HCT116 (cell line): ENCODE measurements at regions not wholly inside any gene's neighbourhood (a gene's known extent, or its start where the extent isn't known, plus 50 kb on each side); places are given as distances from the start of the nearest gene placed in this dataset.

Source experiments
- ATAC-seq: fragments of 200-7000 bp; cut with Tn5 transposase; 2 replicates; pipeline ENCODE4 v1.9.1; 2020; ENCODE audit warnings: mild to moderate bottlenecking, moderate library complexity
- BruUV-seq: library from RNA; stranded (reverse); fragments of 400-500 nt; replicated peaks from 2 replicates; lab custom pipeline; 2021; lab: Mats Ljungman, UMichigan
- CTCF ChIA-PET: fragments of 300-600 bp; sonication (Branson Sonifier 250); formaldehyde crosslinking; loops from one replicate; lab custom pipeline; 2021; ENCODE audit warnings: antibody characterized with exemption; lab: Charles Lee
- POLR2A ChIA-PET: fragments of 300-600, 350-600 bp; sonication (Branson Sonifier 250); formaldehyde crosslinking; loops from one replicate; lab custom pipeline; 2021; ENCODE audit warnings: antibody characterized with exemption; lab: Charles Lee
- RAD21 ChIA-PET, 2 experiments: fragments of 300-600 bp; sonication (Branson Sonifier 250); formaldehyde crosslinking; loops; one replicate each; lab custom pipeline; 2023; ENCODE audit warnings: low total read pairs in 2 of 2; ENCODE audit not compliant: uncharacterized antibody in 2 of 2, unreplicated experiment in 2 of 2, low non-redundant PET in 1 of 2; lab: Charles Lee
- DNase-seq: peaks from one replicate; pipeline ENCODE4 v3.0.0-alpha.2; 2010; ENCODE audit warnings: low read depth, low spot score
- H2AFZ ChIP-seq: fragments of 200-600 bp; shearing (Covaris generic), sonication (generic); 2 replicates; pipeline ENCODE4 v1.6.1; 2017; ENCODE audit warnings: low read depth, mixed run types, mixed read lengths, antibody characterized with exemption, low read length; ENCODE audit not compliant: poor library complexity, severe bottlenecking
- H3K27ac ChIP-seq: 2 replicates; pipeline ENCODE4 v1.5.1; 2012; ENCODE audit warnings: low read depth, low read length
- H3K27me3 ChIP-seq: fragments of 200-600 bp; sonication (generic); 2 replicates; pipeline ENCODE4 v1.6.1; 2016; ENCODE audit warnings: mixed run types, low read length, mixed read lengths; ENCODE audit not compliant: insufficient read depth
- H3K36me3 ChIP-seq, 2 experiments: fragments of 200-500 bp in 1 of 2; fragments of 200-600 bp in 1 of 2; sonication (Bioruptor generic) in 1 of 2; sonication (generic) in 1 of 2; 2 replicates each; pipeline versions ENCODE4 v1.5.1 to v1.6.1; 2014 to 2016; ENCODE audit warnings: low read length in 2 of 2, inconsistent platforms in 1 of 2, mixed read lengths in 1 of 2, mixed run types in 1 of 2; ENCODE audit not compliant: insufficient read depth in 2 of 2, control insufficient read depth in 1 of 2
- H3K4me1 ChIP-seq, 2 experiments: fragments of 200-600 bp in 1 of 2; sonication (generic) in 1 of 2; 2 replicates each; pipeline versions ENCODE4 v1.5.1 to v1.6.1; 2012 to 2017; ENCODE audit warnings: low read length in 2 of 2, inconsistent platforms in 1 of 2, mild to moderate bottlenecking in 1 of 2, mixed read lengths in 1 of 2, mixed run types in 1 of 2, moderate library complexity in 1 of 2; ENCODE audit not compliant: insufficient read depth in 2 of 2, control insufficient read depth in 1 of 2
- H3K4me2 ChIP-seq: fragments of 200-600 bp; sonication (generic); 2 replicates; pipeline ENCODE4 v1.6.1; 2017; ENCODE audit warnings: mixed run types, low read length, mixed read lengths
- H3K4me3 ChIP-seq, 2 experiments: fragments of 200-600 bp in 1 of 2; sonication (generic) in 1 of 2; replicated peaks in 1 of 2; 2 replicates each; pipeline ENCODE4 v1.5.1; 2011 to 2016; ENCODE audit warnings: low read length in 2 of 2, control low read depth in 1 of 2, low read depth in 1 of 2, mild to moderate bottlenecking in 1 of 2, mixed read lengths in 1 of 2, mixed run types in 1 of 2
- H3K79me2 ChIP-seq: fragments of 200-600 bp; sonication (generic); 2 replicates; pipeline ENCODE4 v1.6.1; 2017; ENCODE audit warnings: mild to moderate bottlenecking, mixed run types, low read length, moderate library complexity, mixed read lengths; ENCODE audit not compliant: insufficient read depth
- H3K9ac ChIP-seq: fragments of 200-600 bp; sonication (generic); 2 replicates; pipeline ENCODE4 v1.6.1; 2016; ENCODE audit warnings: low read length, mixed read lengths
- H3K9me2 ChIP-seq: fragments of 200-600 bp; sonication (generic), shearing (Covaris generic); 2 replicates; pipeline ENCODE4 v1.6.1; 2017; ENCODE audit warnings: mixed run types, mild to moderate bottlenecking, moderate library complexity; ENCODE audit not compliant: insufficient read depth
- H3K9me3 ChIP-seq, 2 experiments: fragments of 200-500 bp in 1 of 2; fragments of 200-600 bp in 1 of 2; sonication (Bioruptor generic) in 1 of 2; sonication (generic) in 1 of 2; 2 replicates each; pipeline ENCODE4 v1.6.1; 2014 to 2017; ENCODE audit warnings: low read length in 2 of 2, mixed read lengths in 2 of 2, inconsistent platforms in 1 of 2, low read depth in 1 of 2, mild to moderate bottlenecking in 1 of 2, mixed run types in 1 of 2, moderate library complexity in 1 of 2; ENCODE audit not compliant: control insufficient read depth in 1 of 2, insufficient read depth in 1 of 2
- H4K20me1 ChIP-seq: fragments of 200-600 bp; sonication (generic), shearing (Covaris generic); 2 replicates; pipeline ENCODE4 v1.6.1; 2017; ENCODE audit warnings: mixed run types, mild to moderate bottlenecking, moderate library complexity; ENCODE audit not compliant: insufficient read depth
- CBX3 ChIP-seq: IDR thresholded peaks from 2 replicates; pipeline ENCODE4 v1.6.1; 2012; ENCODE audit warnings: low read depth
- ELF1 ChIP-seq: IDR thresholded peaks from 2 replicates; pipeline ENCODE4 v1.6.1; 2012; ENCODE audit warnings: low read depth, borderline replicate concordance
- EZH2phosphoT487 ChIP-seq: fragments of 200-600 bp; IDR thresholded peaks from 2 replicates; pipeline ENCODE4 v1.6.1; 2018; ENCODE audit warnings: antibody characterized with exemption, borderline replicate concordance
- POLR2A ChIP-seq: IDR thresholded peaks from 2 replicates; pipeline ENCODE4 v1.7.0; 2011; ENCODE audit warnings: borderline replicate concordance; ENCODE audit not compliant: insufficient read depth, insufficient read length; ENCODE audit errors: extremely low read depth
- POLR2AphosphoS5 ChIP-seq: IDR thresholded peaks from 2 replicates; pipeline ENCODE4 v1.6.1; 2011; ENCODE audit warnings: mild to moderate bottlenecking, low read depth, low read length, moderate library complexity
- RAD21 ChIP-seq: IDR thresholded peaks from 2 replicates; pipeline ENCODE4 v1.6.1; 2012; ENCODE audit warnings: low read depth, mild to moderate bottlenecking
- SP1 ChIP-seq: IDR thresholded peaks from 2 replicates; pipeline ENCODE4 v1.6.1; 2012; ENCODE audit warnings: low read depth
- YY1 ChIP-seq: IDR thresholded peaks from 2 replicates; pipeline ENCODE4 v1.6.1; 2011; ENCODE audit warnings: low read length, low read depth, moderate library complexity, mild to moderate bottlenecking; ENCODE audit not compliant: insufficient replicate concordance; ENCODE audit errors: extremely low read depth
- intact Hi-C: fragments of 100-400 bp; cut with micrococcal nuclease; formaldehyde crosslinking; loops from 2 replicates; pipeline ENCODE4 v1.10.0; 2022
- TF ChIP-seq, protein P1 (sequence below): IDR thresholded peaks from 2 replicates; pipeline ENCODE4 v1.6.1; 2012
- TF ChIP-seq, protein P2 (sequence below), 3 experiments: fragments of 200-600 bp in 1 of 3; sonication (generic) in 1 of 3; IDR thresholded peaks in 2 of 3; conservative IDR thresholded peaks in 1 of 3; 2 replicates each; pipeline ENCODE4 v1.5.1; 2012 to 2017; ENCODE audit warnings: low read depth in 2 of 3, low read length in 2 of 3, antibody characterized with exemption in 1 of 3, borderline replicate concordance in 1 of 3, control low read depth in 1 of 3, mild to moderate bottlenecking in 1 of 3, mixed read lengths in 1 of 3, mixed run types in 1 of 3, moderate library complexity in 1 of 3; ENCODE audit not compliant: insufficient read depth in 1 of 3
- TF ChIP-seq, protein P3 (sequence below): IDR thresholded peaks from 2 replicates; pipeline ENCODE4 v1.6.1; 2011; ENCODE audit warnings: mild to moderate bottlenecking, low read length, moderate library complexity; ENCODE audit not compliant: insufficient replicate concordance; ENCODE audit errors: extremely low read depth

DNA sequence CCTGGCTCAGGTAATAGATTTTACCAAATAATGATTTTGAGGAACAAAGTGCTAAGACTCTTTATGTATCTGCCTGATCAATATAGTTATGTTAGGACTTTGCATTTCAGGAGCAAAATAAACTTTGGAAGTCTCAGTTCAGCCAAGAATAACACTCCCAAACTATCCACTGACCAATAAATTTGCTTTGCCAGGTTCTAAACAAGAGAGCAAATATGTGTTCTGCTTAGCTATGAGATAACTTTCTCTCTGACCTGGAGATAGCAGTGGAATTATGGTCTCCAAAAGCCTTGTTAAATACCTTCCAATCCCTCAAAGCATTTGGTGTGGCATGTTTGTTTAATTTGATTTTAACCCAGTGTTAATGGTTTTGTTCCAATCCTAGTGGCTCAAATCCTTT, 1541.1 kb downstream of the FAM181B start:
- H2AFZ ChIP-seq, result no peak overlapping the region
- RAD21 ChIA-PET, result no interaction called here
- H3K9me2 ChIP-seq, result no peaks in the 10 kb centered on the region
- H3K4me3 ChIP-seq, result no peak overlapping the region
- no peak overlapping the region for H3K4me2 ChIP-seq
- no peak overlapping the region for H3K27ac ChIP-seq
- H3K27me3 ChIP-seq, result no peaks in the 10 kb centered on the region
- ATAC-seq (no peak), DNase-seq (no peak)
- POLR2A ChIA-PET, result no interaction called here
- H3K79me2 ChIP-seq, result no peaks in the 10 kb centered on the region
- H3K9ac ChIP-seq, result no peak overlapping the region
- no TSS peak for BruUV-seq
- H3K4me1 ChIP-seq, result no peaks in the 10 kb centered on the region
- intact Hi-C loops, result no loop called here
- CTCF ChIA-PET, result no interaction called here
- H3K9me3 ChIP-seq, result peaks cover 5 to 12% of the 10 kb centered on the region in 2 experiments; a peak in 2 of 4 replicates
- no peaks in the 10 kb centered on the region for H3K36me3 ChIP-seq
- no peaks in the 10 kb centered on the region for H4K20me1 ChIP-seq
- TF ChIP-seq POLR2AphosphoS5 (no peak), YY1 (no peak), POLR2A (no peak), SP1 (no peak), EZH2phosphoT487 (no peak), RAD21 (no peak), ELF1 (no peak), CBX3 (no peak)
- TF ChIP-seq, protein P1, sequence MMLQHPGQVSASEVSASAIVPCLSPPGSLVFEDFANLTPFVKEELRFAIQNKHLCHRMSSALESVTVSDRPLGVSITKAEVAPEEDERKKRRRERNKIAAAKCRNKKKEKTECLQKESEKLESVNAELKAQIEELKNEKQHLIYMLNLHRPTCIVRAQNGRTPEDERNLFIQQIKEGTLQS, result no peak
- TF ChIP-seq, protein P2, sequence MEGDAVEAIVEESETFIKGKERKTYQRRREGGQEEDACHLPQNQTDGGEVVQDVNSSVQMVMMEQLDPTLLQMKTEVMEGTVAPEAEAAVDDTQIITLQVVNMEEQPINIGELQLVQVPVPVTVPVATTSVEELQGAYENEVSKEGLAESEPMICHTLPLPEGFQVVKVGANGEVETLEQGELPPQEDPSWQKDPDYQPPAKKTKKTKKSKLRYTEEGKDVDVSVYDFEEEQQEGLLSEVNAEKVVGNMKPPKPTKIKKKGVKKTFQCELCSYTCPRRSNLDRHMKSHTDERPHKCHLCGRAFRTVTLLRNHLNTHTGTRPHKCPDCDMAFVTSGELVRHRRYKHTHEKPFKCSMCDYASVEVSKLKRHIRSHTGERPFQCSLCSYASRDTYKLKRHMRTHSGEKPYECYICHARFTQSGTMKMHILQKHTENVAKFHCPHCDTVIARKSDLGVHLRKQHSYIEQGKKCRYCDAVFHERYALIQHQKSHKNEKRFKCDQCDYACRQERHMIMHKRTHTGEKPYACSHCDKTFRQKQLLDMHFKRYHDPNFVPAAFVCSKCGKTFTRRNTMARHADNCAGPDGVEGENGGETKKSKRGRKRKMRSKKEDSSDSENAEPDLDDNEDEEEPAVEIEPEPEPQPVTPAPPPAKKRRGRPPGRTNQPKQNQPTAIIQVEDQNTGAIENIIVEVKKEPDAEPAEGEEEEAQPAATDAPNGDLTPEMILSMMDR (IDR thresholded peaks at IDR 0.05 in 2 of 3, conservative IDR thresholded peaks at IDR 0.05 in 1 of 3; ENCODE audit: borderline replicate concordance in 1 of 3, insufficient read depth in 1 of 3, low read depth in 2 of 3, low read length in 2 of 3), result no peak
- TF ChIP-seq, protein P3, sequence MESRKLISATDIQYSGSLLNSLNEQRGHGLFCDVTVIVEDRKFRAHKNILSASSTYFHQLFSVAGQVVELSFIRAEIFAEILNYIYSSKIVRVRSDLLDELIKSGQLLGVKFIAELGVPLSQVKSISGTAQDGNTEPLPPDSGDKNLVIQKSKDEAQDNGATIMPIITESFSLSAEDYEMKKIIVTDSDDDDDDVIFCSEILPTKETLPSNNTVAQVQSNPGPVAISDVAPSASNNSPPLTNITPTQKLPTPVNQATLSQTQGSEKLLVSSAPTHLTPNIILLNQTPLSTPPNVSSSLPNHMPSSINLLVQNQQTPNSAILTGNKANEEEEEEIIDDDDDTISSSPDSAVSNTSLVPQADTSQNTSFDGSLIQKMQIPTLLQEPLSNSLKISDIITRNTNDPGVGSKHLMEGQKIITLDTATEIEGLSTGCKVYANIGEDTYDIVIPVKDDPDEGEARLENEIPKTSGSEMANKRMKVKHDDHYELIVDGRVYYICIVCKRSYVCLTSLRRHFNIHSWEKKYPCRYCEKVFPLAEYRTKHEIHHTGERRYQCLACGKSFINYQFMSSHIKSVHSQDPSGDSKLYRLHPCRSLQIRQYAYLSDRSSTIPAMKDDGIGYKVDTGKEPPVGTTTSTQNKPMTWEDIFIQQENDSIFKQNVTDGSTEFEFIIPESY, result no peak
